ENCODE measurements at regions not wholly inside any gene's neighbourhood (a gene's known extent, or its start where the extent isn't known, plus 50 kb on each side); places are given as distances from the start of the nearest gene placed in this dataset.

GRCh38 chr2:19785867-19786266 is 115.9 kb downstream of the TTC32 start:
- Histone ChIP-seq H3K9me3 (no peaks in the 10 kb centered on the region), H3K36me3 (no peaks in the 10 kb centered on the region), H3K4me3 (no peak overlapping the region), H3K27me3 (no peaks in the 10 kb centered on the region), H3K27ac (peak overlapping the region in 3 of 10 donors; percentile 7 to 22 (median 13)), H3K4me1 (peaks cover 0 to 12% (median 5%) of the 10 kb centered on the region in 9 donors)
- 91 to 92% methylated on average over 4 of the region's 4 CpGs for WGBS, 2 donors
- no peak for TF ChIP-seq CTCF (IDR thresholded peaks at IDR 0.05)
- ATAC-seq, result peak in 4 of 8 donors; percentile 26 to 48 (median 37)
- intact Hi-C loops (cut with DNase I), result no loop called here
- DNase-seq, result no peak

GRCh38 chr2:19785447-19785846 is 116.3 kb downstream of the TTC32 start:
- intact Hi-C loops (cut with DNase I), result no loop called here
- Histone ChIP-seq H3K27me3 (no peaks in the 10 kb centered on the region), H3K4me1 (peaks cover 0 to 12% (median 5%) of the 10 kb centered on the region in 9 donors), H3K36me3 (no peaks in the 10 kb centered on the region), H3K27ac (peak overlapping the region in 2 of 10 donors; percentile 7 to 13), H3K4me3 (no peak overlapping the region), H3K9me3 (no peaks in the 10 kb centered on the region)
- peak in 1 of 2 donors; percentile 16 for DNase-seq
- 48 to 61% methylated on average over 7 of the region's 7 CpGs for WGBS, 2 donors
- peak; percentile 35 to 92 (median 82) for ATAC-seq
- TF ChIP-seq CTCF (IDR thresholded peaks at IDR 0.05), result no peak

GRCh38 chr2:19784456-19784855 is 117.3 kb downstream of the TTC32 start:
- Histone ChIP-seq H3K4me1 (peaks cover 0 to 12% (median 5%) of the 10 kb centered on the region in 9 donors), H3K27ac (no peak overlapping the region), H3K4me3 (no peak overlapping the region), H3K9me3 (no peaks in the 10 kb centered on the region), H3K36me3 (no peaks in the 10 kb centered on the region), H3K27me3 (no peaks in the 10 kb centered on the region)
- TF ChIP-seq CTCF (IDR thresholded peaks at IDR 0.05), result no peak
- intact Hi-C loops (cut with DNase I), result no loop called here
- no peak for DNase-seq
- 95 to 97% methylated on average over 5 of the region's 5 CpGs for WGBS, 2 donors
- no peak for ATAC-seq

GRCh38 chr2:19783935-19784334 is 117.8 kb downstream of the TTC32 start:
- intact Hi-C loops (cut with DNase I), result no loop called here
- 86 to 91% methylated on average over 2 of the region's 2 CpGs for WGBS, 2 donors

More at GRCh38 chr2:19783935-19784334, 117.8 kb downstream of the TTC32 start:
- DNase-seq (no peak), ATAC-seq (no peak)
- H3K27ac ChIP-seq, result no peak overlapping the region
- no peak overlapping the region for H3K4me3 ChIP-seq
- no peaks in the 10 kb centered on the region for H3K36me3 ChIP-seq
- peaks cover 0 to 12% (median 5%) of the 10 kb centered on the region in 9 donors for H3K4me1 ChIP-seq
- H3K27me3 ChIP-seq, result no peaks in the 10 kb centered on the region
- TF ChIP-seq CTCF (IDR thresholded peaks at IDR 0.05), result no peak
- H3K9me3 ChIP-seq, result no peaks in the 10 kb centered on the region
